ENCODE measurements at regions not wholly inside any gene's neighbourhood (a gene's known extent, or its start where the extent isn't known, plus 50 kb on each side); places are given as distances from the start of the nearest gene placed in this dataset.

DNA sequence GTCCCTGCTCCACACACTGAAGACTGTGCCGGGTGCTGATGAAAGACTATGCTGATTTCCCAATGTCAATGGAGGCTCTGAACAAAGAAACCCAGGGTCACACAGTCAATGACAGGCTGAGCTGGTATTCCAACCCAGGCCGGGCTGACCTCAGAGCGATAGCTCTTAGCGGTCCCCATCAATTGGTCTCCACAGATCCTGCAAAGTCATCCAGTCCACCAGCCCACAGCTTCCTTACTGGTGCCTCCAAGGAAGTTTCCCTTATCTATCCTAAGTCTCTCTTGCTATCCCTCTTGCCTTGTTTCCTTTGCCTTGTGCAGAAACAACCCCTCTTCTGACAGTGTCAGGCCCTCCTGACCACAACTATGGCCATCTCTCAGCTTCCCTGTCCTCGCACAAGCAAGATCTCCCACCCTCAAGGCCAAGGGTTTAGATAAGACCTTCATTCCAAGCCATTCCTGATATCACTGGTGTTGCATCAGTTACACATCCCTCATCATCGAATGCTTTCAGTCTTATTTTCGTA is 52.7 kb upstream of the KSR1 start (continued):
- TF ChIP-seq SNAI2 (CRISPR knock-in tag; IDR thresholded peaks at IDR 0.05) (no peak), CSDC2 (CRISPR knock-in tag; IDR thresholded peaks at IDR 0.05) (no peak), ZFP3 (CRISPR knock-in tag; IDR thresholded peaks at IDR 0.05) (no peak), ZFP30 (CRISPR knock-in tag; IDR thresholded peaks at IDR 0.05) (no peak), ZNF70 (CRISPR knock-in tag; IDR thresholded peaks at IDR 0.05) (no peak), ZC3H10 (CRISPR knock-in tag; IDR thresholded peaks at IDR 0.05) (no peak), TOX (CRISPR knock-in tag; IDR thresholded peaks at IDR 0.05; ENCODE audit: borderline replicate concordance) (no peak), RARB (CRISPR knock-in tag; IDR thresholded peaks at IDR 0.05) (no peak)
- TF ChIP-seq, protein P1, sequence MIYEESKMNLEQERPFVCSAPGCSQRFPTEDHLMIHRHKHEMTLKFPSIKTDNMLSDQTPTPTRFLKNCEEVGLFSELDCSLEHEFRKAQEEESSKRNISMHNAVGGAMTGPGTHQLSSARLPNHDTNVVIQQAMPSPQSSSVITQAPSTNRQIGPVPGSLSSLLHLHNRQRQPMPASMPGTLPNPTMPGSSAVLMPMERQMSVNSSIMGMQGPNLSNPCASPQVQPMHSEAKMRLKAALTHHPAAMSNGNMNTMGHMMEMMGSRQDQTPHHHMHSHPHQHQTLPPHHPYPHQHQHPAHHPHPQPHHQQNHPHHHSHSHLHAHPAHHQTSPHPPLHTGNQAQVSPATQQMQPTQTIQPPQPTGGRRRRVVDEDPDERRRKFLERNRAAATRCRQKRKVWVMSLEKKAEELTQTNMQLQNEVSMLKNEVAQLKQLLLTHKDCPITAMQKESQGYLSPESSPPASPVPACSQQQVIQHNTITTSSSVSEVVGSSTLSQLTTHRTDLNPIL (CRISPR knock-in tag; IDR thresholded peaks at IDR 0.05; ENCODE audit: low read depth), result no peak
- TF ChIP-seq, protein P2, sequence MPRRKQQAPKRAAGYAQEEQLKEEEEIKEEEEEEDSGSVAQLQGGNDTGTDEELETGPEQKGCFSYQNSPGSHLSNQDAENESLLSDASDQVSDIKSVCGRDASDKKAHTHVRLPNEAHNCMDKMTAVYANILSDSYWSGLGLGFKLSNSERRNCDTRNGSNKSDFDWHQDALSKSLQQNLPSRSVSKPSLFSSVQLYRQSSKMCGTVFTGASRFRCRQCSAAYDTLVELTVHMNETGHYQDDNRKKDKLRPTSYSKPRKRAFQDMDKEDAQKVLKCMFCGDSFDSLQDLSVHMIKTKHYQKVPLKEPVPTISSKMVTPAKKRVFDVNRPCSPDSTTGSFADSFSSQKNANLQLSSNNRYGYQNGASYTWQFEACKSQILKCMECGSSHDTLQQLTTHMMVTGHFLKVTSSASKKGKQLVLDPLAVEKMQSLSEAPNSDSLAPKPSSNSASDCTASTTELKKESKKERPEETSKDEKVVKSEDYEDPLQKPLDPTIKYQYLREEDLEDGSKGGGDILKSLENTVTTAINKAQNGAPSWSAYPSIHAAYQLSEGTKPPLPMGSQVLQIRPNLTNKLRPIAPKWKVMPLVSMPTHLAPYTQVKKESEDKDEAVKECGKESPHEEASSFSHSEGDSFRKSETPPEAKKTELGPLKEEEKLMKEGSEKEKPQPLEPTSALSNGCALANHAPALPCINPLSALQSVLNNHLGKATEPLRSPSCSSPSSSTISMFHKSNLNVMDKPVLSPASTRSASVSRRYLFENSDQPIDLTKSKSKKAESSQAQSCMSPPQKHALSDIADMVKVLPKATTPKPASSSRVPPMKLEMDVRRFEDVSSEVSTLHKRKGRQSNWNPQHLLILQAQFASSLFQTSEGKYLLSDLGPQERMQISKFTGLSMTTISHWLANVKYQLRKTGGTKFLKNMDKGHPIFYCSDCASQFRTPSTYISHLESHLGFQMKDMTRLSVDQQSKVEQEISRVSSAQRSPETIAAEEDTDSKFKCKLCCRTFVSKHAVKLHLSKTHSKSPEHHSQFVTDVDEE (CRISPR knock-in tag; IDR thresholded peaks at IDR 0.05), result no peak

DNA sequence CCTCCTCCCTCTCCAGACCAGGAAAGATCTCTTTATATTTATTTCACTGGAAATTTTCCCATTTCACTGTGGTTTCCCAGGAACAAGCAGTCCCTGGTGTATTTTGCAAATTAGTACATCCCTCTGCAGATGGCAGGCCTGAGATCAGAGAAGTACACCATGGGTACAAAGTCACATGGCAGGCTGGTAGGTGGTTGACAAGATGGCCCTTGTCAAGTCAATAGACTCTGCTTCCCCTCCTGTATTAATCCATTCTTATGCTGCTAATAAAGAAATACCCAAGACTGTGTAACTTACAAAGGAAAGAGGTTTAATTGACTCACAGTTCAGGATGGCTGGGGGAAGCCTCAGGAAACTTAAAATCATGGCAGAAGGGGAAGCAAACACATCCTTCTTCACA is 51.6 kb upstream of the KSR1 start:
- TF ChIP-seq ARNTL (CRISPR knock-in tag; IDR thresholded peaks at IDR 0.05; ENCODE audit: borderline replicate concordance, low read depth), result no peak
- TF ChIP-seq, protein P3, sequence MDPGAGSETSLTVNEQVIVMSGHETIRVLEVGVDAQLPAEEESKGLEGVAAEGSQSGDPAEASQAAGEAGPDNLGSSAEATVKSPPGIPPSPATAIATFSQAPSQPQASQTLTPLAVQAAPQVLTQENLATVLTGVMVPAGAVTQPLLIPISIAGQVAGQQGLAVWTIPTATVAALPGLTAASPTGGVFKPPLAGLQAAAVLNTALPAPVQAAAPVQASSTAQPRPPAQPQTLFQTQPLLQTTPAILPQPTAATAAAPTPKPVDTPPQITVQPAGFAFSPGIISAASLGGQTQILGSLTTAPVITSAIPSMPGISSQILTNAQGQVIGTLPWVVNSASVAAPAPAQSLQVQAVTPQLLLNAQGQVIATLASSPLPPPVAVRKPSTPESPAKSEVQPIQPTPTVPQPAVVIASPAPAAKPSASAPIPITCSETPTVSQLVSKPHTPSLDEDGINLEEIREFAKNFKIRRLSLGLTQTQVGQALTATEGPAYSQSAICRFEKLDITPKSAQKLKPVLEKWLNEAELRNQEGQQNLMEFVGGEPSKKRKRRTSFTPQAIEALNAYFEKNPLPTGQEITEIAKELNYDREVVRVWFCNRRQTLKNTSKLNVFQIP (CRISPR knock-in tag; IDR thresholded peaks at IDR 0.05; ENCODE audit: borderline replicate concordance, low read depth), result no peak
- no peak for TF ChIP-seq ZC3H10 (CRISPR knock-in tag; IDR thresholded peaks at IDR 0.05)
- TF ChIP-seq, protein P4, sequence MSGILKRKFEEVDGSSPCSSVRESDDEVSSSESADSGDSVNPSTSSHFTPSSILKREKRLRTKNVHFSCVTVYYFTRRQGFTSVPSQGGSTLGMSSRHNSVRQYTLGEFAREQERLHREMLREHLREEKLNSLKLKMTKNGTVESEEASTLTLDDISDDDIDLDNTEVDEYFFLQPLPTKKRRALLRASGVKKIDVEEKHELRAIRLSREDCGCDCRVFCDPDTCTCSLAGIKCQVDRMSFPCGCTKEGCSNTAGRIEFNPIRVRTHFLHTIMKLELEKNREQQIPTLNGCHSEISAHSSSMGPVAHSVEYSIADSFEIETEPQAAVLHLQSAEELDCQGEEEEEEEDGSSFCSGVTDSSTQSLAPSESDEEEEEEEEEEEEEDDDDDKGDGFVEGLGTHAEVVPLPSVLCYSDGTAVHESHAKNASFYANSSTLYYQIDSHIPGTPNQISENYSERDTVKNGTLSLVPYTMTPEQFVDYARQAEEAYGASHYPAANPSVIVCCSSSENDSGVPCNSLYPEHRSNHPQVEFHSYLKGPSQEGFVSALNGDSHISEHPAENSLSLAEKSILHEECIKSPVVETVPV (CRISPR knock-in tag; IDR thresholded peaks at IDR 0.05), result no peak
- no peak for TF ChIP-seq ZFP3 (CRISPR knock-in tag; IDR thresholded peaks at IDR 0.05)
- TF ChIP-seq, protein P2 (CRISPR knock-in tag; IDR thresholded peaks at IDR 0.05), result no peak
- TF ChIP-seq, protein P1 (CRISPR knock-in tag; IDR thresholded peaks at IDR 0.05; ENCODE audit: low read depth), result no peak
- TF ChIP-seq ZFP30 (CRISPR knock-in tag; IDR thresholded peaks at IDR 0.05), result no peak
- no peak for TF ChIP-seq ESRRG (CRISPR knock-in tag; IDR thresholded peaks at IDR 0.05)
- no peak for TF ChIP-seq ISL1 (CRISPR knock-in tag; IDR thresholded peaks at IDR 0.05)
- TF ChIP-seq TOX (CRISPR knock-in tag; IDR thresholded peaks at IDR 0.05; ENCODE audit: borderline replicate concordance), result no peak
- TF ChIP-seq, protein P5, sequence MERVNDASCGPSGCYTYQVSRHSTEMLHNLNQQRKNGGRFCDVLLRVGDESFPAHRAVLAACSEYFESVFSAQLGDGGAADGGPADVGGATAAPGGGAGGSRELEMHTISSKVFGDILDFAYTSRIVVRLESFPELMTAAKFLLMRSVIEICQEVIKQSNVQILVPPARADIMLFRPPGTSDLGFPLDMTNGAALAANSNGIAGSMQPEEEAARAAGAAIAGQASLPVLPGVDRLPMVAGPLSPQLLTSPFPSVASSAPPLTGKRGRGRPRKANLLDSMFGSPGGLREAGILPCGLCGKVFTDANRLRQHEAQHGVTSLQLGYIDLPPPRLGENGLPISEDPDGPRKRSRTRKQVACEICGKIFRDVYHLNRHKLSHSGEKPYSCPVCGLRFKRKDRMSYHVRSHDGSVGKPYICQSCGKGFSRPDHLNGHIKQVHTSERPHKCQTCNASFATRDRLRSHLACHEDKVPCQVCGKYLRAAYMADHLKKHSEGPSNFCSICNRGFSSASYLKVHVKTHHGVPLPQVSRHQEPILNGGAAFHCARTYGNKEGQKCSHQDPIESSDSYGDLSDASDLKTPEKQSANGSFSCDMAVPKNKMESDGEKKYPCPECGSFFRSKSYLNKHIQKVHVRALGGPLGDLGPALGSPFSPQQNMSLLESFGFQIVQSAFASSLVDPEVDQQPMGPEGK (CRISPR knock-in tag; IDR thresholded peaks at IDR 0.05; ENCODE audit: borderline replicate concordance), result no peak
- TF ChIP-seq PPARA (CRISPR knock-in tag; IDR thresholded peaks at IDR 0.05; ENCODE audit: borderline replicate concordance), result no peak
- no peak for TF ChIP-seq RARB (CRISPR knock-in tag; IDR thresholded peaks at IDR 0.05)
- TF ChIP-seq SNAI2 (CRISPR knock-in tag; IDR thresholded peaks at IDR 0.05), result no peak
- TF ChIP-seq GLIS3 (CRISPR knock-in tag; IDR thresholded peaks at IDR 0.05), result no peak
- no peak for TF ChIP-seq TCF4 (CRISPR knock-in tag; IDR thresholded peaks at IDR 0.05; ENCODE audit: borderline replicate concordance)
- no peak for TF ChIP-seq ZNF70 (CRISPR knock-in tag; IDR thresholded peaks at IDR 0.05)
- no peak for ATAC-seq
